ENCODE measurements at regions not wholly inside any gene's neighbourhood (a gene's known extent, or its start where the extent isn't known, plus 50 kb on each side); places are given as distances from the start of the nearest gene placed in this dataset.
"Not testable (repeated sequence)": the region's sequence is repeated elsewhere in the genome, so short reads cannot be mapped to it uniquely, and the experiment has no call there.

DNA sequence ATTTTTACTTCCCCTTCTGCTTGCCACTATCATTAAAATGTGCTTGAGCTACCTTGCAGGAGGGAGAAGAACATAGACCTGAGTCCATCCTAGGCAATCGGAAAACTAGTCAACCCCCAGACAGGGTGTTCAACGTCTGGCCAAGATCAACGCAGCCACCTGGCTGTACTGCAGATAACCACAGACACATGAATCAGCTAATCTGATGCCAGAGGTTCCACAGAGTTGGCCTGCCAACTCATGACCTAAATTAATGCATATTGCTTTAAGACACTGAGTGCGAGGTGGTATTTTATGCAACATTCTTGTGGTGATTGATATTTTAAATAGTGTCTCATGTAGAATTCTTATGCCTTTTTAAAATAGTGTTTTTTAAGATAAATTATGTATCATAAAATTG is 1283.8 kb upstream of the PABPC4L start:
- H3K27me3 Mint-ChIP-seq (ENCODE audit: unreplicated experiment) = no peaks in the 10 kb centered on the region
- H3K27ac Mint-ChIP-seq (ENCODE audit: unreplicated experiment) = no peak overlapping the region
- no peaks in the 10 kb centered on the region for H3K36me3 Mint-ChIP-seq (ENCODE audit: low read depth, unreplicated experiment)
- no peaks in the 10 kb centered on the region for H3K9me3 Mint-ChIP-seq (ENCODE audit: unreplicated experiment)
- H3K4me3 Mint-ChIP-seq (ENCODE audit: unreplicated experiment) = no peak overlapping the region
- no peak for DNase-seq (ENCODE audit: low spot score)
- no peaks in the 10 kb centered on the region for H3K4me1 Mint-ChIP-seq (ENCODE audit: unreplicated experiment)
- TF ChIP-seq, protein P1, sequence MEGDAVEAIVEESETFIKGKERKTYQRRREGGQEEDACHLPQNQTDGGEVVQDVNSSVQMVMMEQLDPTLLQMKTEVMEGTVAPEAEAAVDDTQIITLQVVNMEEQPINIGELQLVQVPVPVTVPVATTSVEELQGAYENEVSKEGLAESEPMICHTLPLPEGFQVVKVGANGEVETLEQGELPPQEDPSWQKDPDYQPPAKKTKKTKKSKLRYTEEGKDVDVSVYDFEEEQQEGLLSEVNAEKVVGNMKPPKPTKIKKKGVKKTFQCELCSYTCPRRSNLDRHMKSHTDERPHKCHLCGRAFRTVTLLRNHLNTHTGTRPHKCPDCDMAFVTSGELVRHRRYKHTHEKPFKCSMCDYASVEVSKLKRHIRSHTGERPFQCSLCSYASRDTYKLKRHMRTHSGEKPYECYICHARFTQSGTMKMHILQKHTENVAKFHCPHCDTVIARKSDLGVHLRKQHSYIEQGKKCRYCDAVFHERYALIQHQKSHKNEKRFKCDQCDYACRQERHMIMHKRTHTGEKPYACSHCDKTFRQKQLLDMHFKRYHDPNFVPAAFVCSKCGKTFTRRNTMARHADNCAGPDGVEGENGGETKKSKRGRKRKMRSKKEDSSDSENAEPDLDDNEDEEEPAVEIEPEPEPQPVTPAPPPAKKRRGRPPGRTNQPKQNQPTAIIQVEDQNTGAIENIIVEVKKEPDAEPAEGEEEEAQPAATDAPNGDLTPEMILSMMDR (IDR thresholded peaks at IDR 0.05; ENCODE audit: unreplicated experiment) = no peak

DNA sequence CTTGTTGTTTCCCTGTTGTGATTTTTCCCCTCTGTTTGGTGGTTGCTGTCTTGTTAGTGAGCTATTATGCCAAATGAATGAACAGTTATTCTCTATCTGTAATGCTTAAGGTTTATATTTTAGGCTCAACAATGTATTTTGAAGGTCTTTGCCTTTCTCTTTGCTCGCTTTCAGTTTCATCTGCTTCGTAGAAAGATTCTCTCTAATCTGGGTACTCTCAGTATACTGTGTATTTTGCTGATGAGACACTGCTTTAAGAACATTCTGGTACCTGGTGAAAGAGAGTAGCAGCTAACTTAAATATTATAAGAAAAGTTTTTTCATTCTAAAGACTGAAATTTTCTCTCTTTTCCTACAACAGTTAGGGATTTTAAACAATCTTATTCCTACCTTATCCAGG is 1274.7 kb upstream of the PABPC4L start:
- Mint-ChIP-seq H3K9me3 (ENCODE audit: unreplicated experiment) (no peaks in the 10 kb centered on the region), H3K27me3 (ENCODE audit: unreplicated experiment) (no peaks in the 10 kb centered on the region), H3K4me3 (ENCODE audit: unreplicated experiment) (no peak overlapping the region), H3K4me1 (ENCODE audit: unreplicated experiment) (no peaks in the 10 kb centered on the region), H3K36me3 (ENCODE audit: low read depth, unreplicated experiment) (no peaks in the 10 kb centered on the region), H3K27ac (ENCODE audit: unreplicated experiment) (no peak overlapping the region)
- TF ChIP-seq, protein P1 (IDR thresholded peaks at IDR 0.05; ENCODE audit: unreplicated experiment) = no peak
- no peak for DNase-seq (ENCODE audit: low spot score)

- Mint-ChIP-seq H3K27ac (ENCODE audit: unreplicated experiment) (no peak overlapping the region), H3K36me3 (ENCODE audit: low read depth, unreplicated experiment) (no peaks in the 10 kb centered on the region), H3K4me1 (ENCODE audit: unreplicated experiment) (no peaks in the 10 kb centered on the region), H3K4me3 (ENCODE audit: unreplicated experiment) (no peak overlapping the region), H3K27me3 (ENCODE audit: unreplicated experiment) (no peaks in the 10 kb centered on the region), H3K9me3 (ENCODE audit: unreplicated experiment) (no peaks in the 10 kb centered on the region)
- TF ChIP-seq, protein P1 (IDR thresholded peaks at IDR 0.05; ENCODE audit: unreplicated experiment) = no peak
- no peak for DNase-seq (ENCODE audit: low spot score)
These were observed 1262.7 kb upstream of the PABPC4L start for GRCh38 chr4:135464311-135464710.

DNA sequence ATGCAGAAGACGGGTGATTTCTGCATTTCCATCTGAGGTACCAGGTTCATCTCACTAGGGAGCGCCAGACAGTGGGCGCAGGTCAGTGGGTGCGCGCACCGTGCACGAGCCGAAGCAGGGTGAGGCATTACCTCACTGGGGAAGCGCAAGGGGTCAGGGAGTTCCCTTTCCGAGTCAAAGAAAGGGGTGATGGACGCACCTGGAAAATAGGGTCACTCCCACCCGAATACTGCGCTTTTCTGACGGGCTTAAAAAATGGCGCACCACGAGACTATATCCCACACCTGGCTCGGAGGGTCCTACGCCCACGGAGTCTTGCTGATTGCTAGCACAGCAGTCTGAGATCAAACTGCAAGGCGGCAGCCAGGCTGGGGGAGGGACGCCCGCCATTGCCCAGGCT is 1246.0 kb upstream of the PABPC4L start:
- DNase-seq (ENCODE audit: low spot score); H3K27me3 Mint-ChIP-seq (ENCODE audit: unreplicated experiment); H3K36me3 Mint-ChIP-seq (ENCODE audit: low read depth, unreplicated experiment); H3K4me3 Mint-ChIP-seq (ENCODE audit: unreplicated experiment); H3K4me1 Mint-ChIP-seq (ENCODE audit: unreplicated experiment); H3K9me3 Mint-ChIP-seq (ENCODE audit: unreplicated experiment); H3K27ac Mint-ChIP-seq (ENCODE audit: unreplicated experiment): not testable (repeated sequence)

DNA sequence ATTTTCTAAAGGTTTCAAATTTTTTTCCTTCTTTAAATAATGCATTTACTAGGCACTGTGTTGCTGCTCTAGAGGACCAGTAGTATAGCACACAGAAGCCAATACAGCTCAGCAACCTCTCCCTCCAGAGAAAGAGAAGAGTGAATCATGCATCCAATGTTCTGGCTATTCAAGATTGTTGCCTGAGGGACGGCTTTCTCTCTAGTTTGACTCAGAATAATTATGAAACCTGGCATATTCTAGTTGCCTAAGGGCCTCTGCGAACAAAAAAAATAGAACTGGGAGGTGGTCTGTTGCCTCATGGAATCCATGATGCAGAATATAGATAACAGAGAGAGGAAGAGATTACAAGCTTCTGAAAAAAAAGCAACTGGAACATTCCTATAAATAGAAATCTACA is 1233.3 kb upstream of the PABPC4L start:
- Mint-ChIP-seq H3K27ac (ENCODE audit: unreplicated experiment) (no peak overlapping the region), H3K27me3 (ENCODE audit: unreplicated experiment) (peaks cover 1% of the 10 kb centered on the region), H3K4me3 (ENCODE audit: unreplicated experiment) (no peak overlapping the region), H3K36me3 (ENCODE audit: low read depth, unreplicated experiment) (no peaks in the 10 kb centered on the region), H3K4me1 (ENCODE audit: unreplicated experiment) (no peaks in the 10 kb centered on the region), H3K9me3 (ENCODE audit: unreplicated experiment) (peaks cover 4% of the 10 kb centered on the region)
- TF ChIP-seq, protein P1 (IDR thresholded peaks at IDR 0.05; ENCODE audit: unreplicated experiment) = no peak
- DNase-seq (ENCODE audit: low spot score) = no peak

DNA sequence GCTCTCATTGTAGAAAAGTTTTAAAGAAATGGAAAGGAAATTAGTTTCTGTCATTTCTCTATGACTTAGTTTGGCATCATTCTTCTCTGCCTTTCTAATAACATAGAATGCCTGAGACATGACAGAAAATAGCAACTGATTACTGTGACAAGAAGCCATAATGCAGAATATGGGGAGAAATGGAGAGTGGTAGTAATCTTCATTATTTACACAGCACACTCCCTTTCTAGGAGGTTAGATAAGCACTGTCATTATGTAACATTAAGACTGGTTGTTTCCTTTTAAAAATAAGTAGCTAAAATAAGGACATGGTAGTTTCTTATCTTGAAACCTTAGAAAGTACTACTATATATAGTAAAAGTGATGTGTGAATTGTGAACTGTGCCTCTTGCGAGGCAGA is 1227.9 kb upstream of the PABPC4L start:
- Mint-ChIP-seq H3K27ac (ENCODE audit: unreplicated experiment) (no peak overlapping the region), H3K36me3 (ENCODE audit: low read depth, unreplicated experiment) (no peaks in the 10 kb centered on the region), H3K4me1 (ENCODE audit: unreplicated experiment) (no peaks in the 10 kb centered on the region), H3K4me3 (ENCODE audit: unreplicated experiment) (no peak overlapping the region), H3K9me3 (ENCODE audit: unreplicated experiment) (no peaks in the 10 kb centered on the region), H3K27me3 (ENCODE audit: unreplicated experiment) (peaks cover 1% of the 10 kb centered on the region)
- DNase-seq (ENCODE audit: low spot score) = no peak
- TF ChIP-seq, protein P1 (IDR thresholded peaks at IDR 0.05; ENCODE audit: unreplicated experiment) = no peak

All from endothelial cell (in vitro differentiated cells).